A549 (cell line): ENCODE measurements at regions not wholly inside any gene's neighbourhood (a gene's known extent, or its start where the extent isn't known, plus 50 kb on each side); places are given as distances from the start of the nearest gene placed in this dataset.

Source experiments
- CHD2 ChIP-seq: fragments of 150-350 bp; IDR thresholded peaks from 2 replicates; pipeline ENCODE4 v1.6.1; 2014; ENCODE audit warnings: low read length; ENCODE audit not compliant: partially characterized antibody
- CTCF ChIP-seq: fragments of >200 bp; sonication (Bioruptor Twin); formaldehyde crosslinking; IDR thresholded peaks from 3 replicates; pipeline ENCODE4 v1.5.1; 2016
- EP300 ChIP-seq, 2 experiments: fragments of >200 bp; sonication (Bioruptor Twin); formaldehyde crosslinking; IDR thresholded peaks; 2 replicates in 1 of 2; 3 replicates in 1 of 2; pipeline ENCODE4 v1.6.1; 2016 to 2017
- FOSL2 ChIP-seq, 2 experiments: fragments of 450-650 bp in 1 of 2; fragments of >200 bp in 1 of 2; sonication (Bioruptor Twin) in 1 of 2; formaldehyde crosslinking; IDR thresholded peaks; 2 replicates each; pipeline versions ENCODE4 v1.5.0 to v1.6.1; 2016 to 2020; ENCODE audit warnings: mild to moderate bottlenecking in 1 of 2, moderate library complexity in 1 of 2
- HDAC2 ChIP-seq: fragments of 200-600 bp; sonication (generic); IDR thresholded peaks from 2 replicates; pipeline ENCODE4 v1.6.1; 2016
- MAZ ChIP-seq: fragments of 150-350 bp; IDR thresholded peaks from 2 replicates; pipeline ENCODE4 v1.6.1; 2014; ENCODE audit warnings: antibody characterized with exemption, low read depth, low read length, borderline replicate concordance
- NR3C1 ChIP-seq: fragments of >200 bp; sonication (Bioruptor Twin); formaldehyde crosslinking; IDR thresholded peaks from 3 replicates; pipeline ENCODE4 v1.6.1; 2017
- POLR2A ChIP-seq: IDR thresholded peaks from 2 replicates; pipeline ENCODE4 v1.6.1; 2012; ENCODE audit warnings: mild to moderate bottlenecking, low read length
- RAD21 ChIP-seq, 2 experiments: fragments of >200 bp in 1 of 2; sonication (Bioruptor Twin) in 1 of 2; formaldehyde crosslinking in 1 of 2; IDR thresholded peaks in 1 of 2; conservative IDR thresholded peaks in 1 of 2; 2 replicates in 1 of 2; 3 replicates in 1 of 2; pipeline ENCODE4 v1.6.1; 2012 to 2018; ENCODE audit warnings: inconsistent platforms in 1 of 2
- SMC3 ChIP-seq: fragments of >200 bp; sonication (Bioruptor Twin); formaldehyde crosslinking; IDR thresholded peaks from 3 replicates; pipeline ENCODE4 v1.6.1; 2018; ENCODE audit warnings: inconsistent platforms
- USF2 ChIP-seq: fragments of 450-650 bp; IDR thresholded peaks from 2 replicates; pipeline ENCODE4 v1.6.1; 2014; ENCODE audit warnings: antibody characterized with exemption
- TF ChIP-seq, protein P1 (sequence below): IDR thresholded peaks from 2 replicates; pipeline ENCODE4 v1.6.1; 2012
- TF ChIP-seq, protein P2 (sequence below): fragments of 200-600 bp; sonication (generic); IDR thresholded peaks from 2 replicates; pipeline ENCODE4 v1.6.1; 2016; ENCODE audit warnings: antibody characterized with exemption, mild to moderate bottlenecking, moderate library complexity

GRCh38 chr4:66035701-66036100 lies 365.4 kb upstream of the EPHA5 start:
- TF ChIP-seq POLR2A (no peak), EP300 (IDR thresholded peaks at IDR 0.05) (no peak), CTCF (no peak), SMC3 (no peak), HDAC2 (no peak), NR3C1 (no peak), CHD2 (no peak), MAZ (no peak), RAD21 (conservative IDR thresholded peaks at IDR 0.05 in 1 of 2, IDR thresholded peaks at IDR 0.05 in 1 of 2) (no peak), FOSL2 (IDR thresholded peaks at IDR 0.05) (no peak), FOSL2 (CRISPR knock-in tag; IDR thresholded peaks at IDR 0.05) (no peak), USF2 (no peak)
- TF ChIP-seq, protein P1, sequence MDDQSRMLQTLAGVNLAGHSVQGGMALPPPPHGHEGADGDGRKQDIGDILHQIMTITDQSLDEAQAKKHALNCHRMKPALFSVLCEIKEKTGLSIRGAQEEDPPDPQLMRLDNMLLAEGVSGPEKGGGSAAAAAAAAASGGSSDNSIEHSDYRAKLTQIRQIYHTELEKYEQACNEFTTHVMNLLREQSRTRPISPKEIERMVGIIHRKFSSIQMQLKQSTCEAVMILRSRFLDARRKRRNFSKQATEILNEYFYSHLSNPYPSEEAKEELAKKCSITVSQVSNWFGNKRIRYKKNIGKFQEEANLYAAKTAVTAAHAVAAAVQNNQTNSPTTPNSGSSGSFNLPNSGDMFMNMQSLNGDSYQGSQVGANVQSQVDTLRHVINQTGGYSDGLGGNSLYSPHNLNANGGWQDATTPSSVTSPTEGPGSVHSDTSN = no peak
- TF ChIP-seq, protein P2, sequence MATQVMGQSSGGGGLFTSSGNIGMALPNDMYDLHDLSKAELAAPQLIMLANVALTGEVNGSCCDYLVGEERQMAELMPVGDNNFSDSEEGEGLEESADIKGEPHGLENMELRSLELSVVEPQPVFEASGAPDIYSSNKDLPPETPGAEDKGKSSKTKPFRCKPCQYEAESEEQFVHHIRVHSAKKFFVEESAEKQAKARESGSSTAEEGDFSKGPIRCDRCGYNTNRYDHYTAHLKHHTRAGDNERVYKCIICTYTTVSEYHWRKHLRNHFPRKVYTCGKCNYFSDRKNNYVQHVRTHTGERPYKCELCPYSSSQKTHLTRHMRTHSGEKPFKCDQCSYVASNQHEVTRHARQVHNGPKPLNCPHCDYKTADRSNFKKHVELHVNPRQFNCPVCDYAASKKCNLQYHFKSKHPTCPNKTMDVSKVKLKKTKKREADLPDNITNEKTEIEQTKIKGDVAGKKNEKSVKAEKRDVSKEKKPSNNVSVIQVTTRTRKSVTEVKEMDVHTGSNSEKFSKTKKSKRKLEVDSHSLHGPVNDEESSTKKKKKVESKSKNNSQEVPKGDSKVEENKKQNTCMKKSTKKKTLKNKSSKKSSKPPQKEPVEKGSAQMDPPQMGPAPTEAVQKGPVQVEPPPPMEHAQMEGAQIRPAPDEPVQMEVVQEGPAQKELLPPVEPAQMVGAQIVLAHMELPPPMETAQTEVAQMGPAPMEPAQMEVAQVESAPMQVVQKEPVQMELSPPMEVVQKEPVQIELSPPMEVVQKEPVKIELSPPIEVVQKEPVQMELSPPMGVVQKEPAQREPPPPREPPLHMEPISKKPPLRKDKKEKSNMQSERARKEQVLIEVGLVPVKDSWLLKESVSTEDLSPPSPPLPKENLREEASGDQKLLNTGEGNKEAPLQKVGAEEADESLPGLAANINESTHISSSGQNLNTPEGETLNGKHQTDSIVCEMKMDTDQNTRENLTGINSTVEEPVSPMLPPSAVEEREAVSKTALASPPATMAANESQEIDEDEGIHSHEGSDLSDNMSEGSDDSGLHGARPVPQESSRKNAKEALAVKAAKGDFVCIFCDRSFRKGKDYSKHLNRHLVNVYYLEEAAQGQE = no peak
